T47D (cell line): ENCODE measurements at regions not wholly inside any gene's neighbourhood (a gene's known extent, or its start where the extent isn't known, plus 50 kb on each side); places are given as distances from the start of the nearest gene placed in this dataset.
"Not testable (repeated sequence)": the region's sequence is repeated elsewhere in the genome, so short reads cannot be mapped to it uniquely, and the experiment has no call there.

Source experiments
- DNase-seq, 2 experiments: peaks; one replicate each; pipeline versions ENCODE4 v3.0.0 to v3.0.0-alpha.2; 2011 to 2012; ENCODE audit warnings: low read depth in 1 of 2, low spot score in 1 of 2
- JUND ChIP-seq: IDR thresholded peaks from 2 replicates; pipeline ENCODE4 v1.6.1; 2012; ENCODE audit warnings: low read depth
- in situ Hi-C: cut with HindIII; loops from 2 replicates; pipeline ENCODE4 v1.10.0; 2016; ENCODE audit warnings: low sequenced_read_pairs, low pct_unique_long_range_greater_than_20kb

- in situ Hi-C loops, result no loop called here
- TF ChIP-seq JUND, result no peak
- no peak for DNase-seq
These were observed 131.3 kb downstream of the FASLG start for GRCh38 chr1:172790245-172790644.

GRCh38 chr1:172793823-172794222 lies 134.9 kb downstream of the FASLG start:
- no peak for TF ChIP-seq JUND
- in situ Hi-C loops, result no loop called here
- no peak for DNase-seq

DNA sequence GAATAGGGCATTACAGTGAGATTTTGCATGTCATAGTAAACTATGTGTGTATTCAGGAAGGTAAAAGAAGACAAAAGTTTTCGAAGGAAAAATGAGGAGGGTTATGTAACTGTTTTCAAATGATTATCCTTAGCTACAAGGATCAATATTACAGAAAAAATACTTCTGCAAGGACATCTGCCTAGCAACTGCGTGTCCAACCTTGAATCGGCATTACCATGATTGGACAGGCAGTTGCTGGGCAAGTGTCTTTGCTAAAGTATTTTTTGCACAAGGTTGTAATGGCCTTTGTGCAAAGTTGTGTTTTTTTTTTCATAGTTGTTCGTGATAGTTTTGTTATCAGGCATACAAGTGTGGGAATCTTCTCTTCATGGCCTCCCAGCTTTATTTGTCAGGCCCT lies 136.8 kb downstream of the FASLG start:
- TF ChIP-seq JUND, result no peak
- DNase-seq, result no peak
- in situ Hi-C loops, result no loop called here

- DNase-seq, in situ Hi-C loops: not testable (repeated sequence)
These were observed 140.9 kb downstream of the FASLG start for GRCh38 chr1:172799804-172800203.

GRCh38 chr1:172801771-172802322 lies 142.9 kb downstream of the FASLG start:
- DNase-seq, result no peak
- no peak for TF ChIP-seq JUND
- in situ Hi-C loops, result no loop called here

DNA sequence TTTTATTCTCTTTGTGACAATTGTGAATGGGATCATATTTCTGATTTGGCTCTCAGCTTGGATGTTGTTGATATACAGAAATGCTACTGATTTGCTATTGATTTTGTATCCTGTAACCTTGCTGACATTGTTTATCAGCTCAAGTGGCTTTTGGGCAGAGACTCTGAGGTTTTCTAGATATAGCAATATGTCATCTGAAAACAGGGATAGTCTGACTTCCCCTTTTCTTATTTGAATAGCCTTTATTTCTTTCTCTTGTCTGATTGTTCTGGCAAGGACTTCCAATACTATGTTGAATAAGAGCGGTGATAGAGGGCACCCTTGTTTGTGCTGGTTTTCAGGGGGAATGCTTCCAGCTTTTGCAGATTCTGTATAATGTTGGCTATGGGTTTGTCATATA lies 150.8 kb downstream of the FASLG start:
- no peak for TF ChIP-seq JUND
- in situ Hi-C loops, result no loop called here
- DNase-seq, result no peak

DNA sequence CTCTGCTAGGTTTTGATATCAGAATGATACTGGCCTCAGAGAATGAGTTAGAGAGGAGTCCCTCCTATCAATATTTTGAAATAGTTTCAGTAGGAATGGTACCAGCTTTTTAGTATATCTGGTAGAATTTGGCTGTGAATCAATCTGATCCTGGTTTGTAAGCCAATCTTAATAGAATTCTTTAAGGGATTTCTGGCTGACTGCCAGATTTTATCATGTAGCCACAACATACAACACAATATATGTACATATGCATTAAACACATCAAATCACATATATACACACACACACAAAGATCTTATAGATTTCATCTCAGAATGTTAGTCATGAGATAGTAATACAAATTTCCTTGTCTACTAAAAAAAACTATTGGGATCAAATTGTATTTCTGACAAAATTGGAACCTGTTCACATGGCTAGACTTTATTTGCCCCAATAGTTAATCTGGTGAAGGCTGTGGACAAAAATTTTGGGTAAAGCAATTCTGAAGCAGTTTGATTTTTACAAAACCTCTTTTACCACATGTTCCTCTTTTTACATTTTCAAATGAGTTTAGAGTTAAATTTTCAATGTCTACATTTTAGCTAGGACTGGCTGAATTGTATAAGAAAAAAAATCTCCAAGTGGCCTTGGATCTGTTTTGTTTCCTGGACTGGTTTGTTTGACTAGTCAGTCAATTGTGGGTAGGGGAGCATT lies 151.7 kb downstream of the FASLG start:
- in situ Hi-C loops, result no loop called here
- no peak for DNase-seq
- no peak for TF ChIP-seq JUND

DNA sequence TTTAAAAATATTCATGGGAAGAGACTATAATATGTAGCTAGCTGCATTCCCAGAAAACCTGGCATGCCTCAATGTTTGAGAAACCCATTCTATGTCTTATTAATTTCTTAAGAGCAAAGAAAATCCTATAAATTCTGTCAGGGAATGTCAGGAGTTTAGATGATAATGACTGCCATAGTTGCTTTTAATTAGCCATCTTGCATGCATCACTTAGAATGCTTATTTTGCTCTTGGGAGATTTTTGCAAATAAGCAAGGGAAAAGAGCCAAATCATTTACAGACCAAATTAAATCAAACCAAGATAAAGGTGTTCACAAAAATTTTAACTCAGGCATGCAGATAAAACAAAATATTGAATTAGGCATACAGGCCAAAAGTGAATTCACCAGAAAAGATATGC lies 152.8 kb downstream of the FASLG start:
- in situ Hi-C loops, result no loop called here

DNA sequence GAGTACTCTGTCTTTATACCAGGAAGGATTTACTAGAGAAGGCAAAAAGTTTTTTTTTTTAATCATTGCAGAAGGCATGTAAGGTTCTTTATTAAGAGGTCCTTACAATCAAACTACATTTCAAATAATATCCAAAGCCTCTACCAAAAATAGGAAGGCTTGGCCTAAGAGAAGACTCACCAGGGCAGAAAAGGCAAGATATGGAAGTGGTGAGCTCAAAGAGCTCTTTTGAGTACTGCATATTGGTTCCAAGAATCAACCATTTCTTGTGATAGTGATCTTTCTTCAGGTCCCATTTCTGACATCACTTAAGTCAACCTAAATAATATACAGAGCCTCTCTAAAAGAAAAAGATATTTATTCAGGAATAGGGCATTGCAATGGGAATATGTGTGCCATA lies 153.2 kb downstream of the FASLG start:
- in situ Hi-C loops, result no loop called here
- no peak for TF ChIP-seq JUND
- no peak for DNase-seq

More for the DNA sequence above, 152.8 kb downstream of the FASLG start:
- DNase-seq, result no peak
- no peak for TF ChIP-seq JUND

- TF ChIP-seq JUND, result no peak
- DNase-seq, result no peak
- in situ Hi-C loops, result no loop called here
These were observed 154.4 kb downstream of the FASLG start for GRCh38 chr1:172813330-172813729.

- DNase-seq, result no peak
- no peak for TF ChIP-seq JUND
- in situ Hi-C loops, result no loop called here
These were observed 155.5 kb downstream of the FASLG start for GRCh38 chr1:172814428-172814827.

GRCh38 chr1:172815740-172816139 lies 156.8 kb downstream of the FASLG start:
- no peak for TF ChIP-seq JUND
- in situ Hi-C loops, result no loop called here
- DNase-seq, result no peak

- TF ChIP-seq JUND, result no peak
- DNase-seq, result no peak
These were observed 160.1 kb downstream of the FASLG start for GRCh38 chr1:172818841-172819527.

More at GRCh38 chr1:172818841-172819527, 160.1 kb downstream of the FASLG start:
- in situ Hi-C loops, result no loop called here
